ENCODE measurements at regions not wholly inside any gene's neighbourhood (a gene's known extent, or its start where the extent isn't known, plus 50 kb on each side); places are given as distances from the start of the nearest gene placed in this dataset.

DNA sequence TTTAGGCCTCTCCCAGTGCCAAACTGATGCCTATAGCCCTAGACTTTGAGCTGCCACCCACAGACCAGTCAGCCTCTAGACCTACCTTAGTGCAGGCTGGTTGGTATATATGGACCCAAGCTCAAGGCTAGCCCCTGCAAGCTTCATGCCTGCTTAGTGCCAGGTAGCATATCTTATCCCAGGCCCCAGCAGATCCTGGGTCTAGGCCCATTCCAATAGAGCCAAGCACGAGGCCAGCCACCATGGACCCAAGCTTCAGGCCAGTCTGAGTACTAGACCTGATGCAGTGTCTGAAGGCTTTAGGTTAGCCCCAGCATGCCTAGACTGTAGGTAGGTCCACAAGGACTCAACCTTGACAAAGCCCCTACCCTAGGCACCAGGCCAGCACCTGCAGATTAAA lies 1081.7 kb downstream of the JRKL start:
- H2AK9ac ChIP-seq (replicated peaks; ENCODE audit: low read depth, low read length, poor library complexity) = no peak overlapping the region
- H2AK5ac ChIP-seq (ENCODE audit: low read depth, low read length) = no peak overlapping the region
- DNase-seq = no peak
- no peaks in the 10 kb centered on the region for H3K27me3 ChIP-seq (ENCODE audit: control insufficient read depth, insufficient read depth, low read length)
- H3K9me1 ChIP-seq (ENCODE audit: insufficient read depth, low read length) = no peaks in the 10 kb centered on the region
- H3K4me2 ChIP-seq (ENCODE audit: low read depth, low read length) = no peak overlapping the region
- ChIA-PET CTCF (no interaction called here), POLR2A (ENCODE audit: unreplicated experiment) (no interaction called here)
- no peak overlapping the region for H4K5ac ChIP-seq (ENCODE audit: low read depth, low read length)
- in situ Hi-C loops (cut with MboI; ENCODE audit: low sequenced_read_pairs) = no loop called here
- dilution Hi-C loops (cut with HindIII; ENCODE audit: low sequenced_read_pairs, unreplicated experiment) = no loop called here
- no peaks in the 10 kb centered on the region for H3K4me1 ChIP-seq (ENCODE audit: control insufficient read depth, insufficient read depth, low read length)
- H2BK120ac ChIP-seq (ENCODE audit: low read depth, low read length) = no peak overlapping the region
- no peak overlapping the region for H4K8ac ChIP-seq (ENCODE audit: low read depth in 2 of 2, low read length in 2 of 2)
- no peak overlapping the region for H3K9ac ChIP-seq (ENCODE audit: low read depth, low read length)
- H2AFZ ChIP-seq (replicated peaks; ENCODE audit: low read length, poor library complexity) = no peak overlapping the region
- intact Hi-C loops (cut with micrococcal nuclease) = no loop called here
- H4K20me1 ChIP-seq (ENCODE audit: insufficient read depth, low read length) = no peaks in the 10 kb centered on the region
- H3K56ac ChIP-seq (ENCODE audit: extremely low read depth, insufficient read depth, low read length) = no peak overlapping the region
- no peak overlapping the region for H2BK15ac ChIP-seq (ENCODE audit: low read depth, low read length)
- H3K36me3 ChIP-seq (ENCODE audit: control insufficient read depth, insufficient read depth, low read length) = no peaks in the 10 kb centered on the region
- no peak overlapping the region for H2BK20ac ChIP-seq (ENCODE audit: low read depth, low read length)
- no peak for ATAC-seq (ENCODE audit: low read depth)
- H4K91ac ChIP-seq (ENCODE audit: insufficient read depth, low read depth, low read length) = no peak overlapping the region
- no peak overlapping the region for H3K18ac ChIP-seq (ENCODE audit: low read depth, low read length)
- no peak overlapping the region for H3K4ac ChIP-seq (ENCODE audit: low read depth, low read length)
- no CpG with 5 or more reads among the region's 1 CpG for WGBS, 2 experiments (ENCODE audit: extremely low coverage in 2 of 2, insufficient read length in 1 of 2)
- peaks cover 10% of the 10 kb centered on the region for H3K9me3 ChIP-seq (ENCODE audit: control insufficient read depth, insufficient read depth, low read length)
- H3K14ac ChIP-seq (replicated peaks; ENCODE audit: low read depth, low read length) = no peak overlapping the region
- BruUV-seq (replicated peaks) = no TSS peak
- no peaks in the 10 kb centered on the region for H3K79me1 ChIP-seq (ENCODE audit: low read depth in 1 of 2, low read length in 2 of 2)
- H2BK5ac ChIP-seq (ENCODE audit: low read depth, low read length, poor library complexity, severe bottlenecking) = no peak overlapping the region
- TF ChIP-seq CTCF (conservative IDR thresholded peaks at IDR 0.05; ENCODE audit: low read depth, low read length) (no peak), FOS (IDR thresholded peaks at IDR 0.05; ENCODE audit: low read depth, low read length) (no peak), POLR2A (IDR thresholded peaks at IDR 0.05; ENCODE audit: low read depth, low read length) (no peak), RFX5 (IDR thresholded peaks at IDR 0.05; ENCODE audit: low read depth, low read length) (no peak), CEBPB (IDR thresholded peaks at IDR 0.05; ENCODE audit: low read depth, low read length) (no peak), USF2 (IDR thresholded peaks at IDR 0.05; ENCODE audit: low read depth, low read length) (no peak), SMC3 (IDR thresholded peaks at IDR 0.05; ENCODE audit: low read depth, low read length) (no peak), MAZ (IDR thresholded peaks at IDR 0.05; ENCODE audit: borderline replicate concordance, low read depth, low read length) (no peak), MAFK (IDR thresholded peaks at IDR 0.05; ENCODE audit: low read depth, low read length) (no peak), NFE2L2 (IDR thresholded peaks at IDR 0.05; ENCODE audit: low read depth, low read length) (no peak), MXI1 (IDR thresholded peaks at IDR 0.05; ENCODE audit: borderline replicate concordance, low read depth, low read length) (no peak), RCOR1 (IDR thresholded peaks at IDR 0.05; ENCODE audit: insufficient replicate concordance, low read length) (no peak), RAD21 (IDR thresholded peaks at IDR 0.05; ENCODE audit: low read length) (no peak), BHLHE40 (IDR thresholded peaks at IDR 0.05; ENCODE audit: low read depth, low read length) (no peak), CHD1 (IDR thresholded peaks at IDR 0.05; ENCODE audit: low read depth, low read length) (no peak)
- TF ChIP-seq, protein P1, sequence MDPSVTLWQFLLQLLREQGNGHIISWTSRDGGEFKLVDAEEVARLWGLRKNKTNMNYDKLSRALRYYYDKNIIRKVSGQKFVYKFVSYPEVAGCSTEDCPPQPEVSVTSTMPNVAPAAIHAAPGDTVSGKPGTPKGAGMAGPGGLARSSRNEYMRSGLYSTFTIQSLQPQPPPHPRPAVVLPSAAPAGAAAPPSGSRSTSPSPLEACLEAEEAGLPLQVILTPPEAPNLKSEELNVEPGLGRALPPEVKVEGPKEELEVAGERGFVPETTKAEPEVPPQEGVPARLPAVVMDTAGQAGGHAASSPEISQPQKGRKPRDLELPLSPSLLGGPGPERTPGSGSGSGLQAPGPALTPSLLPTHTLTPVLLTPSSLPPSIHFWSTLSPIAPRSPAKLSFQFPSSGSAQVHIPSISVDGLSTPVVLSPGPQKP (IDR thresholded peaks at IDR 0.05; ENCODE audit: borderline replicate concordance, low read depth, low read length) = no peak
- no peak overlapping the region for H3K4me3 ChIP-seq (ENCODE audit: insufficient read depth, low read depth, low read length)
- no peak overlapping the region for H3K23ac ChIP-seq (ENCODE audit: low read depth, low read length)
- H3K27ac ChIP-seq (ENCODE audit: insufficient read depth, low read length) = no peak overlapping the region

Measured in IMR-90 (cell line).